ENCODE measurements at regions not wholly inside any gene's neighbourhood (a gene's known extent, or its start where the extent isn't known, plus 50 kb on each side); places are given as distances from the start of the nearest gene placed in this dataset.
"Not testable (repeated sequence)": the region's sequence is repeated elsewhere in the genome, so short reads cannot be mapped to it uniquely, and the experiment has no call there.

DNA sequence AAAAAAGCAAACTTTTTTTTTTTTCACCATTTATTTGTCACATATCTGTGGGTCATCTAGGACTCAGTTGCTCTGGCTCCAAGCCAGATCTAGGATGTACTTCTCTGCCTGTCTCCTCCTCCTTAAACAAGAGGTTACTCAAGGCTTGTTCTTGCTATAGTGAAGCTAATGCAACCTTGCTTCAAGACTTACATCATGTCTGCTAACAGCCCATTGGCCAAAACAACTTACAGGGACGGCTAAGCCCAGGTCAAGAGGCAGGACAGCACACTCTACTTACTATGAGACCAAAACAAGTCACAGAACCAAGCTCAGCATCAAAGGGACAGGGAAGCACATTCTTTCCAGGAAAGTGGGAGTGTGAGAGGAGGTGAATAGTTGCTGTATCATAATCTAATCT is 123.8 kb upstream of the BNIP2 start:
- Histone ChIP-seq H3K27ac (ENCODE audit: low read length) (no peak overlapping the region), H2AFZ (ENCODE audit: low read length) (no peak overlapping the region), H3K9me2 (replicated peaks; ENCODE audit: low read length) (no peaks in the 10 kb centered on the region), H3K9ac (ENCODE audit: low read length) (no peak overlapping the region), H3K79me2 (ENCODE audit: low read length) (no peaks in the 10 kb centered on the region), H4K20me1 (ENCODE audit: low read length) (no peaks in the 10 kb centered on the region), H3K9me3 (ENCODE audit: low read length) (no peaks in the 10 kb centered on the region), H3K4me2 (ENCODE audit: low read length) (no peak overlapping the region), H3F3A (ENCODE audit: low read length, unreplicated experiment) (no peaks in the 10 kb centered on the region), H3K4me1 (ENCODE audit: insufficient read depth, low read length) (no peaks in the 10 kb centered on the region), H3K36me3 (ENCODE audit: low read depth, low read length) (no peaks in the 10 kb centered on the region), H3K27me3 (ENCODE audit: low read length) (peaks cover 48% of the 10 kb centered on the region), H3K4me3 (ENCODE audit: low read length) (no peak overlapping the region)
- DNase-seq (no peak), ATAC-seq (no peak)
- intact Hi-C loops (cut with micrococcal nuclease): no loop called here
- TF ChIP-seq, protein P1, sequence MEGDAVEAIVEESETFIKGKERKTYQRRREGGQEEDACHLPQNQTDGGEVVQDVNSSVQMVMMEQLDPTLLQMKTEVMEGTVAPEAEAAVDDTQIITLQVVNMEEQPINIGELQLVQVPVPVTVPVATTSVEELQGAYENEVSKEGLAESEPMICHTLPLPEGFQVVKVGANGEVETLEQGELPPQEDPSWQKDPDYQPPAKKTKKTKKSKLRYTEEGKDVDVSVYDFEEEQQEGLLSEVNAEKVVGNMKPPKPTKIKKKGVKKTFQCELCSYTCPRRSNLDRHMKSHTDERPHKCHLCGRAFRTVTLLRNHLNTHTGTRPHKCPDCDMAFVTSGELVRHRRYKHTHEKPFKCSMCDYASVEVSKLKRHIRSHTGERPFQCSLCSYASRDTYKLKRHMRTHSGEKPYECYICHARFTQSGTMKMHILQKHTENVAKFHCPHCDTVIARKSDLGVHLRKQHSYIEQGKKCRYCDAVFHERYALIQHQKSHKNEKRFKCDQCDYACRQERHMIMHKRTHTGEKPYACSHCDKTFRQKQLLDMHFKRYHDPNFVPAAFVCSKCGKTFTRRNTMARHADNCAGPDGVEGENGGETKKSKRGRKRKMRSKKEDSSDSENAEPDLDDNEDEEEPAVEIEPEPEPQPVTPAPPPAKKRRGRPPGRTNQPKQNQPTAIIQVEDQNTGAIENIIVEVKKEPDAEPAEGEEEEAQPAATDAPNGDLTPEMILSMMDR (conservative IDR thresholded peaks at IDR 0.05; ENCODE audit: low read depth, low read length): no peak
- TF ChIP-seq EZH2phosphoT487 (IDR thresholded peaks at IDR 0.05; ENCODE audit: borderline replicate concordance, low read length) (no peak), EZH2 (IDR thresholded peaks at IDR 0.05; ENCODE audit: low read length, unreplicated experiment) (no peak)
- CTCF ChIA-PET: no interaction called here
- POLR2A ChIA-PET (ENCODE audit: unreplicated experiment): no interaction called here
- BruUV-seq (replicated peaks): no TSS peak

- ChIA-PET CTCF (no interaction called here), POLR2A (ENCODE audit: unreplicated experiment) (no interaction called here)
- Histone ChIP-seq H2AFZ (ENCODE audit: low read length) (no peak overlapping the region), H3K36me3 (ENCODE audit: low read depth, low read length) (no peaks in the 10 kb centered on the region), H3K4me1 (ENCODE audit: insufficient read depth, low read length) (no peaks in the 10 kb centered on the region), H3K27ac (ENCODE audit: low read length) (no peak overlapping the region), H3K9me3 (ENCODE audit: low read length) (no peaks in the 10 kb centered on the region), H3K4me3 (ENCODE audit: low read length) (no peak overlapping the region), H3K79me2 (ENCODE audit: low read length) (no peaks in the 10 kb centered on the region), H4K20me1 (ENCODE audit: low read length) (no peaks in the 10 kb centered on the region), H3K9me2 (replicated peaks; ENCODE audit: low read length) (no peaks in the 10 kb centered on the region), H3K27me3 (ENCODE audit: low read length) (peaks cover 43% of the 10 kb centered on the region), H3K9ac (ENCODE audit: low read length) (no peak overlapping the region), H3F3A (ENCODE audit: low read length, unreplicated experiment) (no peaks in the 10 kb centered on the region), H3K4me2 (ENCODE audit: low read length) (no peak overlapping the region)
- intact Hi-C loops (cut with micrococcal nuclease): no loop called here
- DNase-seq (no peak), ATAC-seq (no peak)
- TF ChIP-seq, protein P1 (conservative IDR thresholded peaks at IDR 0.05; ENCODE audit: low read depth, low read length): no peak
- no peak for TF ChIP-seq EZH2phosphoT487 (IDR thresholded peaks at IDR 0.05; ENCODE audit: borderline replicate concordance, low read length)
- TF ChIP-seq EZH2 (IDR thresholded peaks at IDR 0.05; ENCODE audit: low read length, unreplicated experiment): no peak
- no TSS peak for BruUV-seq (replicated peaks)
Observed at GRCh38 chr15:59812250-59812870, 123.2 kb upstream of the BNIP2 start.

- BruUV-seq (replicated peaks); H2AFZ ChIP-seq (ENCODE audit: low read length); H3K27ac ChIP-seq (ENCODE audit: low read length); H3K27me3 ChIP-seq (ENCODE audit: low read length); H3K36me3 ChIP-seq (ENCODE audit: low read depth, low read length); intact Hi-C loops (cut with micrococcal nuclease); POLR2A ChIA-PET (ENCODE audit: unreplicated experiment); H3K9me2 ChIP-seq (replicated peaks; ENCODE audit: low read length); H3K9me3 ChIP-seq (ENCODE audit: low read length); H3K9ac ChIP-seq (ENCODE audit: low read length); CTCF ChIA-PET; H3K4me3 ChIP-seq (ENCODE audit: low read length); H3K4me1 ChIP-seq (ENCODE audit: insufficient read depth, low read length); ATAC-seq; H3K4me2 ChIP-seq (ENCODE audit: low read length); H3K79me2 ChIP-seq (ENCODE audit: low read length); H3F3A ChIP-seq (ENCODE audit: low read length, unreplicated experiment); H4K20me1 ChIP-seq (ENCODE audit: low read length): not testable (repeated sequence)
- DNase-seq: peak; percentile 4
Observed at GRCh38 chr15:59803293-59803966, 114.3 kb upstream of the BNIP2 start.

Measured in PC-3 (cell line).